Parathyroid adenoma (tissue), 2 donors: ENCODE measurements at regions not wholly inside any gene's neighbourhood (a gene's known extent, or its start where the extent isn't known, plus 50 kb on each side); places are given as distances from the start of the nearest gene placed in this dataset.

Source experiments
- H2AFZ ChIP-seq: fragments of 300-600 bp; sonication (generic); one replicate; pipeline ENCODE4 v1.7.0; 2017; ENCODE audit warnings: antibody characterized with exemption, mild to moderate bottlenecking
- H3K27ac ChIP-seq: fragments of 300-600 bp; sonication (generic); one replicate; pipeline ENCODE4 v1.7.0; 2017
- H3K27me3 ChIP-seq: fragments of 300-600 bp; sonication (generic); one replicate; pipeline ENCODE4 v1.7.0; 2017; ENCODE audit warnings: low read length; ENCODE audit not compliant: control insufficient read depth, insufficient read depth
- H3K36me3 ChIP-seq: fragments of 300-600 bp; sonication (generic); one replicate; pipeline ENCODE4 v1.7.0; 2017; ENCODE audit warnings: low read length; ENCODE audit not compliant: control insufficient read depth, insufficient read depth
- H3K4me1 ChIP-seq: fragments of 300-600 bp; sonication (generic); one replicate; pipeline ENCODE4 v1.7.0; 2017; ENCODE audit warnings: control low read depth
- H3K4me2 ChIP-seq: fragments of 300-600 bp; sonication (generic); one replicate; pipeline ENCODE4 v1.7.0; 2017; ENCODE audit warnings: low read length
- H3K4me3 ChIP-seq: fragments of 300-600 bp; sonication (generic); one replicate; pipeline ENCODE4 v1.7.0; 2017; ENCODE audit warnings: low read depth, low read length
- H3K79me2 ChIP-seq: fragments of 300-600 bp; sonication (generic); one replicate; pipeline ENCODE4 v1.7.0; 2017; ENCODE audit warnings: control low read depth
- H3K9ac ChIP-seq: fragments of 300-600 bp; sonication (generic); one replicate; pipeline ENCODE4 v1.7.0; 2017; ENCODE audit warnings: mild to moderate bottlenecking
- H3K9me3 ChIP-seq: fragments of 300-600 bp; sonication (generic); one replicate; pipeline ENCODE4 v1.7.0; 2017; ENCODE audit warnings: low read length; ENCODE audit not compliant: control insufficient read depth
- CTCF ChIP-seq: fragments of 300-600 bp; sonication (generic); IDR thresholded peaks from one replicate; pipeline ENCODE4 v1.7.0; 2017; ENCODE audit warnings: antibody characterized with exemption, mild to moderate bottlenecking
- donor health status: primary hyperparathyroidism.

GRCh38 chr13:27014406-27015359 is 156.9 kb downstream of the USP12 start:
- no peaks in the 10 kb centered on the region for H3K79me2 ChIP-seq
- no peaks in the 10 kb centered on the region for H3K36me3 ChIP-seq
- H3K27me3 ChIP-seq: no peaks in the 10 kb centered on the region
- no peak overlapping the region for H2AFZ ChIP-seq
- H3K9me3 ChIP-seq: no peaks in the 10 kb centered on the region
- H3K4me1 ChIP-seq: no peaks in the 10 kb centered on the region
- no peak overlapping the region for H3K27ac ChIP-seq
- no peak for TF ChIP-seq CTCF
- no peak overlapping the region for H3K4me2 ChIP-seq
- H3K4me3 ChIP-seq: no peak overlapping the region
- no peak overlapping the region for H3K9ac ChIP-seq

- H3K27me3 ChIP-seq: no peaks in the 10 kb centered on the region
- H3K27ac ChIP-seq: no peak overlapping the region
- no peaks in the 10 kb centered on the region for H3K36me3 ChIP-seq
- no peak overlapping the region for H3K4me3 ChIP-seq
- no peak for TF ChIP-seq CTCF
- no peak overlapping the region for H2AFZ ChIP-seq
- H3K79me2 ChIP-seq: no peaks in the 10 kb centered on the region
- no peaks in the 10 kb centered on the region for H3K9me3 ChIP-seq
- H3K4me1 ChIP-seq: no peaks in the 10 kb centered on the region
- H3K9ac ChIP-seq: no peak overlapping the region
- H3K4me2 ChIP-seq: no peak overlapping the region
Observed at GRCh38 chr13:27012482-27013197, 159.0 kb downstream of the USP12 start.

GRCh38 chr13:27011661-27012060 is 159.9 kb downstream of the USP12 start:
- Histone ChIP-seq H3K4me2 (no peak overlapping the region), H3K27me3 (no peaks in the 10 kb centered on the region), H3K9me3 (no peaks in the 10 kb centered on the region), H3K4me3 (no peak overlapping the region), H3K27ac (no peak overlapping the region), H2AFZ (no peak overlapping the region), H3K9ac (no peak overlapping the region), H3K36me3 (no peaks in the 10 kb centered on the region), H3K4me1 (no peaks in the 10 kb centered on the region), H3K79me2 (no peaks in the 10 kb centered on the region)
- no peak for TF ChIP-seq CTCF

GRCh38 chr13:27008733-27009132 is 162.9 kb downstream of the USP12 start:
- H3K79me2 ChIP-seq: no peaks in the 10 kb centered on the region
- no peak for TF ChIP-seq CTCF
- no peaks in the 10 kb centered on the region for H3K4me1 ChIP-seq
- H3K27ac ChIP-seq: no peak overlapping the region
- H3K4me2 ChIP-seq: no peak overlapping the region
- no peaks in the 10 kb centered on the region for H3K27me3 ChIP-seq
- H3K9me3 ChIP-seq: no peaks in the 10 kb centered on the region
- H3K9ac ChIP-seq: no peak overlapping the region
- no peaks in the 10 kb centered on the region for H3K36me3 ChIP-seq
- H3K4me3 ChIP-seq: no peak overlapping the region
- no peak overlapping the region for H2AFZ ChIP-seq
